Adrenal gland (tissue), 9 donors: ENCODE measurements at regions not wholly inside any gene's neighbourhood (a gene's known extent, or its start where the extent isn't known, plus 50 kb on each side); places are given as distances from the start of the nearest gene placed in this dataset.

Experiments
- DNase-seq, 7 donors: peaks; one replicate each; pipeline ENCODE4 v3.0.0-alpha.2; 2019 to 2020
- H3K27ac ChIP-seq, 5 donors: fragments of 200-600 bp; sonication (generic) in 4 of 5; 1 replicate in 3 of 5; 2 replicates in 2 of 5; pipeline versions ENCODE4 v1.5.1 to v1.8.0; 2016 to 2020; ENCODE audit warnings: mild to moderate bottlenecking in 1 of 5
- H3K27me3 ChIP-seq: fragments of 200-600 bp; 2 replicates; pipeline ENCODE4 v1.8.0; 2021
- H3K36me3 ChIP-seq, 2 donors: fragments of 200-600 bp; replicated peaks in 1 of 2; 1 replicate in 1 of 2; 2 replicates in 1 of 2; pipeline versions ENCODE4 v1.5.1 to v1.8.0; 2018 to 2022
- H3K4me1 ChIP-seq, 2 donors: fragments of 200-600 bp; replicated peaks in 1 of 2; 1 replicate in 1 of 2; 2 replicates in 1 of 2; pipeline versions ENCODE4 v1.5.1 to v1.8.0; 2018 to 2021
- H3K4me3 ChIP-seq, 4 donors: fragments of 200-600 bp; sonication (generic) in 3 of 4; one replicate each; pipeline ENCODE4 v1.5.1; 2016 to 2018
- H3K9me3 ChIP-seq, 3 donors: fragments of 200-600 bp; sonication (generic) in 1 of 3; replicated peaks in 1 of 3; 1 replicate in 2 of 3; 2 replicates in 1 of 3; pipeline versions ENCODE4 v1.5.1 to v1.8.0; 2016 to 2021
- CTCF ChIP-seq, 6 experiments: fragments of 450-650 bp in 4 of 6; fragments of 200-600 bp in 2 of 6; sonication (generic) in 1 of 6; IDR thresholded peaks; 1 replicate in 5 of 6; 2 replicates in 1 of 6; pipeline versions ENCODE4 v1.5.1 to v1.8.0; 2016 to 2021; ENCODE audit warnings: antibody characterized with exemption in 6 of 6, mild to moderate bottlenecking in 2 of 6, moderate library complexity in 1 of 6
- POLR2A ChIP-seq, 2 donors: fragments of 450-650 bp; IDR thresholded peaks; one replicate each; pipeline ENCODE4 v1.6.1; 2017; ENCODE audit warnings: antibody characterized with exemption in 2 of 2, mild to moderate bottlenecking in 2 of 2, moderate library complexity in 1 of 2
- WGBS, 4 donors: extraction: QIAGEN DNeasy Blood & Tissue Kit in 2 of 4; methylation state at CpG; one replicate each; pipeline versions ENCODE4 v1.1.5 to v1.1.7; 2013 to 2017; 5-methylcytosine and 5-hydroxymethylcytosine counted together
- intact Hi-C, 2 donors: fragments of 100-400 bp; cut with DNase I; formaldehyde crosslinking; loops; one replicate each; pipeline versions ENCODE4 v1.14.1 to v1.15.0; 2022 to 2023
- donor health status: healthy with polysubstance abuse.
- donor health status: Bipolar disorder and iron deficiency.
- donor health status: DM: yes; HTN: yes; CAD: no.
- donor health status: DM: no; HTN: no; CAD: no.
- donor health status: DM: no; HTN: no; CAD: no.

- Histone ChIP-seq H3K27ac (no peak overlapping the region), H3K9me3 (no peaks in the 10 kb centered on the region), H3K27me3 (no peaks in the 10 kb centered on the region), H3K4me3 (no peak overlapping the region), H3K36me3 (no peaks in the 10 kb centered on the region), H3K4me1 (no peaks in the 10 kb centered on the region)
- TF ChIP-seq CTCF (IDR thresholded peaks at IDR 0.05) (no peak), POLR2A (IDR thresholded peaks at IDR 0.05) (no peak)
- intact Hi-C loops, result no loop called here
- DNase-seq, result no peak
These were observed 863.3 kb downstream of the CENPC start for GRCh38 chr4:66681962-66682361.

DNA sequence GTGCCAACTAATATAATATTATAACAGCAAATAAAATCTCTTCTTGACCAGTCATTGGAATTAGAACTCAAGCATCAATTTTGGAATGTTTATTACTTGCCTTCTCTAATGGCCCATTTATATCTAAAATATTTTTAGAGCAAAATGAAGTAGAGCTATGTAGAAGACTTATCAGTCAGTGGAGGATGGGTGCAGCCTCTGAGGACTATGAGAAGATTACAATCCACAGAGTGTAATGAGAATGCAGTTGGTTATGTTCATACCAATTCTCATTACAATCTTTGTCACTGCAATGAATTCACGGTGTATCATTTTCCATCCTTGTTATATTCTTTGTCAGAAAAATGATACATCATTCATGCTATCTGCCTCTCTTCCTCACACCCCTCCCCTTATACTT lies 878.1 kb downstream of the CENPC start:
- Histone ChIP-seq H3K36me3 (no peaks in the 10 kb centered on the region), H3K9me3 (no peaks in the 10 kb centered on the region), H3K4me1 (no peaks in the 10 kb centered on the region), H3K27me3 (no peaks in the 10 kb centered on the region), H3K27ac (no peak overlapping the region), H3K4me3 (no peak overlapping the region)
- no peak for DNase-seq
- intact Hi-C loops, result no loop called here
- WGBS, 4 donors, result 79 to 97% (median 89%) methylated on average over 1 of the region's 1 CpG
- TF ChIP-seq POLR2A (IDR thresholded peaks at IDR 0.05) (no peak), CTCF (IDR thresholded peaks at IDR 0.05) (no peak)

DNA sequence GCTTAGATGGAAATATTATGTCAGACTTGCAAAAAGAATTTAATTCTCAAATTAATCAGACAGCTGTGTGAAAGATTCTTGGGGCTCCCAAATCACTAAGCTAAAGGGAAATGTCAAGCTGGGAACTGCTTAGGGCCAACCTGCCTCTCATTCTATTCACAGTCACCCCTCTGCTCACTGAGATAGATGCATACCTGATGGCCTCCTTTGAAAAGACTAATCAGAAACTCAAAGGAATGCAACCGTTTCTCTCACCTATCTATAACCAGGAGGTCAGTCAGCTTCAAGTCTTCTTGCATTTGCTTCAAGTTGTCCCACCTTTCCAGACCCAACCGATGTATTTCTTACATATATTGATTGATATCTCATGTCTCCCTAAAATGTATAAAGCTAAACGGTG lies 882.7 kb downstream of the CENPC start:
- no peaks in the 10 kb centered on the region for H3K4me1 ChIP-seq
- intact Hi-C loops, result no loop called here
- no peak overlapping the region for H3K27ac ChIP-seq
- no peaks in the 10 kb centered on the region for H3K27me3 ChIP-seq
- no peak for DNase-seq
- 64 to 74% (median 66%) methylated on average over 3 of the region's 3 CpGs for WGBS, 4 donors
- no peaks in the 10 kb centered on the region for H3K36me3 ChIP-seq
- H3K9me3 ChIP-seq, result no peaks in the 10 kb centered on the region
- TF ChIP-seq POLR2A (IDR thresholded peaks at IDR 0.05) (no peak), CTCF (IDR thresholded peaks at IDR 0.05) (no peak)
- no peak overlapping the region for H3K4me3 ChIP-seq

- H3K36me3 ChIP-seq, result no peaks in the 10 kb centered on the region
- TF ChIP-seq CTCF (IDR thresholded peaks at IDR 0.05) (no peak), POLR2A (IDR thresholded peaks at IDR 0.05) (no peak)
- H3K4me3 ChIP-seq, result no peak overlapping the region
- 40 to 57% (median 48%) methylated on average over 2 of the region's 2 CpGs for WGBS, 4 donors
- no peak overlapping the region for H3K27ac ChIP-seq
- H3K27me3 ChIP-seq, result no peaks in the 10 kb centered on the region
- no peaks in the 10 kb centered on the region for H3K4me1 ChIP-seq
- no peaks in the 10 kb centered on the region for H3K9me3 ChIP-seq
- DNase-seq, result no peak
- intact Hi-C loops, result no loop called here
These were observed 886.5 kb downstream of the CENPC start for GRCh38 chr4:66658809-66659208.
